HCT116 (cell line): ENCODE measurements at regions not wholly inside any gene's neighbourhood (a gene's known extent, or its start where the extent isn't known, plus 50 kb on each side); places are given as distances from the start of the nearest gene placed in this dataset.

Experiments used
- ATAC-seq: fragments of 200-7000 bp; cut with Tn5 transposase; 2 replicates; pipeline ENCODE4 v1.9.1; 2020; ENCODE audit warnings: mild to moderate bottlenecking, moderate library complexity
- BruUV-seq: library from RNA; stranded (reverse); fragments of 400-500 nt; replicated peaks from 2 replicates; lab custom pipeline; 2021; lab: Mats Ljungman, UMichigan
- CTCF ChIA-PET: fragments of 300-600 bp; sonication (Branson Sonifier 250); formaldehyde crosslinking; loops from one replicate; lab custom pipeline; 2021; ENCODE audit warnings: antibody characterized with exemption; lab: Charles Lee
- POLR2A ChIA-PET: fragments of 300-600, 350-600 bp; sonication (Branson Sonifier 250); formaldehyde crosslinking; loops from one replicate; lab custom pipeline; 2021; ENCODE audit warnings: antibody characterized with exemption; lab: Charles Lee
- RAD21 ChIA-PET, 2 experiments: fragments of 300-600 bp; sonication (Branson Sonifier 250); formaldehyde crosslinking; loops; one replicate each; lab custom pipeline; 2023; ENCODE audit warnings: low total read pairs in 2 of 2; ENCODE audit not compliant: uncharacterized antibody in 2 of 2, unreplicated experiment in 2 of 2, low non-redundant PET in 1 of 2; lab: Charles Lee
- DNase-seq: peaks from one replicate; pipeline ENCODE4 v3.0.0-alpha.2; 2010; ENCODE audit warnings: low read depth, low spot score
- H2AFZ ChIP-seq: fragments of 200-600 bp; shearing (Covaris generic), sonication (generic); 2 replicates; pipeline ENCODE4 v1.6.1; 2017; ENCODE audit warnings: low read depth, mixed run types, mixed read lengths, antibody characterized with exemption, low read length; ENCODE audit not compliant: poor library complexity, severe bottlenecking
- H3K27ac ChIP-seq: 2 replicates; pipeline ENCODE4 v1.5.1; 2012; ENCODE audit warnings: low read depth, low read length
- H3K27me3 ChIP-seq: fragments of 200-600 bp; sonication (generic); 2 replicates; pipeline ENCODE4 v1.6.1; 2016; ENCODE audit warnings: mixed run types, low read length, mixed read lengths; ENCODE audit not compliant: insufficient read depth
- H3K36me3 ChIP-seq, 2 experiments: fragments of 200-500 bp in 1 of 2; fragments of 200-600 bp in 1 of 2; sonication (Bioruptor generic) in 1 of 2; sonication (generic) in 1 of 2; 2 replicates each; pipeline versions ENCODE4 v1.5.1 to v1.6.1; 2014 to 2016; ENCODE audit warnings: low read length in 2 of 2, inconsistent platforms in 1 of 2, mixed read lengths in 1 of 2, mixed run types in 1 of 2; ENCODE audit not compliant: insufficient read depth in 2 of 2, control insufficient read depth in 1 of 2
- H3K4me1 ChIP-seq, 2 experiments: fragments of 200-600 bp in 1 of 2; sonication (generic) in 1 of 2; 2 replicates each; pipeline versions ENCODE4 v1.5.1 to v1.6.1; 2012 to 2017; ENCODE audit warnings: low read length in 2 of 2, inconsistent platforms in 1 of 2, mild to moderate bottlenecking in 1 of 2, mixed read lengths in 1 of 2, mixed run types in 1 of 2, moderate library complexity in 1 of 2; ENCODE audit not compliant: insufficient read depth in 2 of 2, control insufficient read depth in 1 of 2
- H3K4me2 ChIP-seq: fragments of 200-600 bp; sonication (generic); 2 replicates; pipeline ENCODE4 v1.6.1; 2017; ENCODE audit warnings: mixed run types, low read length, mixed read lengths
- H3K4me3 ChIP-seq, 2 experiments: fragments of 200-600 bp in 1 of 2; sonication (generic) in 1 of 2; replicated peaks in 1 of 2; 2 replicates each; pipeline ENCODE4 v1.5.1; 2011 to 2016; ENCODE audit warnings: low read length in 2 of 2, control low read depth in 1 of 2, low read depth in 1 of 2, mild to moderate bottlenecking in 1 of 2, mixed read lengths in 1 of 2, mixed run types in 1 of 2
- H3K79me2 ChIP-seq: fragments of 200-600 bp; sonication (generic); 2 replicates; pipeline ENCODE4 v1.6.1; 2017; ENCODE audit warnings: mild to moderate bottlenecking, mixed run types, low read length, moderate library complexity, mixed read lengths; ENCODE audit not compliant: insufficient read depth
- H3K9ac ChIP-seq: fragments of 200-600 bp; sonication (generic); 2 replicates; pipeline ENCODE4 v1.6.1; 2016; ENCODE audit warnings: low read length, mixed read lengths
- H3K9me2 ChIP-seq: fragments of 200-600 bp; sonication (generic), shearing (Covaris generic); 2 replicates; pipeline ENCODE4 v1.6.1; 2017; ENCODE audit warnings: mixed run types, mild to moderate bottlenecking, moderate library complexity; ENCODE audit not compliant: insufficient read depth
- H3K9me3 ChIP-seq, 2 experiments: fragments of 200-500 bp in 1 of 2; fragments of 200-600 bp in 1 of 2; sonication (Bioruptor generic) in 1 of 2; sonication (generic) in 1 of 2; 2 replicates each; pipeline ENCODE4 v1.6.1; 2014 to 2017; ENCODE audit warnings: low read length in 2 of 2, mixed read lengths in 2 of 2, inconsistent platforms in 1 of 2, low read depth in 1 of 2, mild to moderate bottlenecking in 1 of 2, mixed run types in 1 of 2, moderate library complexity in 1 of 2; ENCODE audit not compliant: control insufficient read depth in 1 of 2, insufficient read depth in 1 of 2
- H4K20me1 ChIP-seq: fragments of 200-600 bp; sonication (generic), shearing (Covaris generic); 2 replicates; pipeline ENCODE4 v1.6.1; 2017; ENCODE audit warnings: mixed run types, mild to moderate bottlenecking, moderate library complexity; ENCODE audit not compliant: insufficient read depth
- MAX ChIP-seq: IDR thresholded peaks from 2 replicates; pipeline ENCODE4 v1.6.1; 2012
- REST ChIP-seq: IDR thresholded peaks from 2 replicates; pipeline ENCODE4 v1.6.1; 2012; ENCODE audit warnings: low read depth
- TCF7L2 ChIP-seq: IDR thresholded peaks from 2 replicates; pipeline ENCODE4 v1.7.0; 2011; ENCODE audit warnings: borderline replicate concordance, inconsistent platforms; ENCODE audit not compliant: insufficient read depth, insufficient read length; ENCODE audit errors: extremely low read depth
- YY1 ChIP-seq: IDR thresholded peaks from 2 replicates; pipeline ENCODE4 v1.6.1; 2011; ENCODE audit warnings: low read length, low read depth, moderate library complexity, mild to moderate bottlenecking; ENCODE audit not compliant: insufficient replicate concordance; ENCODE audit errors: extremely low read depth
- intact Hi-C: fragments of 100-400 bp; cut with micrococcal nuclease; formaldehyde crosslinking; loops from 2 replicates; pipeline ENCODE4 v1.10.0; 2022

- intact Hi-C loops = no loop called here
- Histone ChIP-seq H3K27ac (no peak overlapping the region), H3K79me2 (no peaks in the 10 kb centered on the region), H3K36me3 (no peaks in the 10 kb centered on the region), H3K9ac (no peak overlapping the region), H2AFZ (no peak overlapping the region)
- RAD21 ChIA-PET = interaction anchor here in 1 of 2 experiments (0.5 kb wide), 1 partner anchor 117 kb away, joined by 4 read pairs; no protein-coding TSS in a partner anchor
- no peak for DNase-seq
- no peak for TF ChIP-seq MAX
- TF ChIP-seq TCF7L2 = no peak
- TF ChIP-seq, all 23 proteins: peak for 0
- peaks cover 7 to 10% of the 10 kb centered on the region in 2 experiments; a peak in 2 of 4 replicates for H3K9me3 ChIP-seq
- H4K20me1 ChIP-seq = no peaks in the 10 kb centered on the region
- ATAC-seq = no peak
- H3K9me2 ChIP-seq = no peaks in the 10 kb centered on the region
- POLR2A ChIA-PET = no interaction called here
- H3K4me3 ChIP-seq = no peak overlapping the region
- no peak overlapping the region for H3K4me2 ChIP-seq
- CTCF ChIA-PET = no interaction called here
- BruUV-seq = no TSS peak
- H3K4me1 ChIP-seq = peaks cover 0 to 2% of the 10 kb centered on the region in 2 experiments; a peak in 1 of 4 replicates
- no peaks in the 10 kb centered on the region for H3K27me3 ChIP-seq
Observed at GRCh38 chr2:240350006-240350355, 85.5 kb upstream of the GPC1 start.

- Histone ChIP-seq H3K4me3 (no peak overlapping the region), H3K9me3 (peaks cover under 1 to 5% of the 10 kb centered on the region in 2 experiments; a peak in 2 of 4 replicates), H3K4me1 (peaks cover 0 to 3% of the 10 kb centered on the region in 2 experiments; a peak in 1 of 4 replicates), H4K20me1 (no peaks in the 10 kb centered on the region), H3K9me2 (no peaks in the 10 kb centered on the region), H3K4me2 (no peak overlapping the region), H3K27me3 (no peaks in the 10 kb centered on the region), H2AFZ (no peak overlapping the region), H3K9ac (no peak overlapping the region), H3K79me2 (no peaks in the 10 kb centered on the region), H3K27ac (no peak overlapping the region), H3K36me3 (no peaks in the 10 kb centered on the region)
- ATAC-seq = no peak
- intact Hi-C loops = no loop called here
- no TSS peak for BruUV-seq
- POLR2A ChIA-PET = no interaction called here
- CTCF ChIA-PET = no interaction called here
- no peak for TF ChIP-seq YY1
- TF ChIP-seq REST = no peak
- RAD21 ChIA-PET = no interaction called here
- DNase-seq = no peak
Observed at GRCh38 chr2:240350696-240351087, 84.8 kb upstream of the GPC1 start.
